Activated CD4-positive, alpha-beta T cell treated with anti-CD3 and anti-CD28 coated beads, Interleukin-2, amount 50 U/mL, for 24 hours (primary cell): ENCODE measurements at regions not wholly inside any gene's neighbourhood (a gene's known extent, or its start where the extent isn't known, plus 50 kb on each side); places are given as distances from the start of the nearest gene placed in this dataset.

Source experiments
- DNase-seq, 2 donors: peaks; one replicate each; pipeline ENCODE4 v3.0.0-alpha.2; 2020; ENCODE audit warnings: low read depth in 1 of 2, low spot score in 1 of 2

GRCh38 chr20:4560667-4561066 is 125.6 kb upstream of the PRNP start:
- DNase-seq: no peak

GRCh38 chr20:4559906-4560305 is 126.3 kb upstream of the PRNP start:
- DNase-seq: no peak

GRCh38 chr20:4559106-4559505 is 127.2 kb upstream of the PRNP start:
- DNase-seq: no peak

- no peak for DNase-seq
Observed at GRCh38 chr20:4556781-4557180, 129.5 kb upstream of the PRNP start.

GRCh38 chr20:4555188-4555890 is 130.9 kb upstream of the PRNP start:
- no peak for DNase-seq

GRCh38 chr20:4554346-4554745 is 131.9 kb upstream of the PRNP start:
- no peak for DNase-seq

- no peak for DNase-seq
Observed at GRCh38 chr20:4552075-4552640, 134.1 kb upstream of the PRNP start.

- no peak for DNase-seq
Observed at GRCh38 chr20:4550740-4551139, 135.5 kb upstream of the PRNP start.

GRCh38 chr20:4549711-4550259 is 136.5 kb upstream of the PRNP start:
- no peak for DNase-seq

GRCh38 chr20:4548552-4548951 is 137.7 kb upstream of the PRNP start:
- DNase-seq: no peak

- no peak for DNase-seq
Observed at GRCh38 chr20:4546786-4547185, 139.5 kb upstream of the PRNP start.

GRCh38 chr20:4546342-4546741 is 139.9 kb upstream of the PRNP start:
- DNase-seq: no peak

GRCh38 chr20:4545526-4545925 is 140.7 kb upstream of the PRNP start:
- no peak for DNase-seq

GRCh38 chr20:4544765-4545164 is 141.5 kb upstream of the PRNP start:
- no peak for DNase-seq

GRCh38 chr20:4542270-4542669 is 144.0 kb upstream of the PRNP start:
- DNase-seq: no peak

GRCh38 chr20:4534315-4534714 is 151.9 kb upstream of the PRNP start:
- DNase-seq: no peak

- no peak for DNase-seq
Observed at GRCh38 chr20:4533368-4534133, 152.7 kb upstream of the PRNP start.

GRCh38 chr20:4532772-4533171 is 153.5 kb upstream of the PRNP start:
- no peak for DNase-seq

- DNase-seq: no peak
Observed at GRCh38 chr20:4524792-4525191, 161.5 kb upstream of the PRNP start.

GRCh38 chr20:4524307-4524706 is 161.9 kb upstream of the PRNP start:
- no peak for DNase-seq

GRCh38 chr20:4522310-4522709 is 163.9 kb upstream of the PRNP start:
- DNase-seq: no peak
